GM23338 (cell line): ENCODE measurements at regions not wholly inside any gene's neighbourhood (a gene's known extent, or its start where the extent isn't known, plus 50 kb on each side); places are given as distances from the start of the nearest gene placed in this dataset.

ENCODE experiments used
- ATAC-seq: fragments of 200-7000 bp; cut with Tn5 transposase; 3 replicates; pipeline ENCODE4 v1.9.1; 2020
- DNase-seq: peaks from one replicate; pipeline ENCODE4 v3.0.0-alpha.2; 2015; ENCODE audit warnings: low spot score
- H2AFZ ChIP-seq: fragments of 200-600 bp; sonication (generic); 2 replicates; pipeline ENCODE4 v1.8.0; 2016; ENCODE audit warnings: antibody characterized with exemption, mild to moderate bottlenecking, moderate library complexity
- H3F3A ChIP-seq: fragments of 200-600 bp; sonication (generic); replicated peaks from 2 replicates; pipeline ENCODE4 v1.8.0; 2017; ENCODE audit warnings: antibody characterized with exemption, mixed run types, low read depth
- H3K27ac ChIP-seq: fragments of 200-600 bp; sonication (generic); 2 replicates; pipeline ENCODE4 v1.6.1; 2016; ENCODE audit warnings: low read depth
- H3K27me3 ChIP-seq: fragments of 200-600 bp; sonication (generic); 2 replicates; pipeline ENCODE4 v1.8.0; 2016; ENCODE audit warnings: mild to moderate bottlenecking, mixed run types, moderate library complexity; ENCODE audit not compliant: insufficient read depth
- H3K36me3 ChIP-seq: fragments of 200-600 bp; sonication (generic); 2 replicates; pipeline ENCODE4 v1.8.0; 2016; ENCODE audit warnings: mild to moderate bottlenecking; ENCODE audit not compliant: insufficient read depth
- H3K4me1 ChIP-seq: fragments of 200-600 bp; sonication (generic); 2 replicates; pipeline ENCODE4 v1.8.0; 2016; ENCODE audit warnings: mild to moderate bottlenecking, moderate library complexity; ENCODE audit not compliant: insufficient read depth
- H3K4me2 ChIP-seq: fragments of 200-600 bp; sonication (generic); 2 replicates; pipeline ENCODE4 v1.7.1; 2017; ENCODE audit warnings: mixed run types
- H3K4me3 ChIP-seq: fragments of 200-600 bp; sonication (generic); 2 replicates; pipeline ENCODE4 v1.6.1; 2016; ENCODE audit warnings: mixed run types
- H3K79me2 ChIP-seq: fragments of 200-600 bp; sonication (generic); replicated peaks from 2 replicates; pipeline ENCODE4 v1.8.0; 2017; ENCODE audit warnings: mild to moderate bottlenecking; ENCODE audit not compliant: insufficient read depth
- H3K9me2 ChIP-seq: fragments of 200-600 bp; sonication (generic); 2 replicates; pipeline ENCODE4 v1.8.0; 2017; ENCODE audit not compliant: insufficient read depth
- H4K20me1 ChIP-seq: fragments of 200-600 bp; sonication (generic); replicated peaks from 2 replicates; pipeline ENCODE4 v1.8.0; 2017; ENCODE audit warnings: mild to moderate bottlenecking; ENCODE audit not compliant: insufficient read depth
- H3K27ac Mint-ChIP-seq: 2 replicates; pipeline ENCODE4 v1.8.0; 2020; ENCODE audit warnings: inconsistent platforms, mild to moderate bottlenecking, moderate library complexity, mixed read lengths
- H3K27me3 Mint-ChIP-seq: 3 replicates; pipeline ENCODE4 v1.8.0; 2022; ENCODE audit warnings: low read depth, mild to moderate bottlenecking, moderate library complexity, mixed read lengths, inconsistent platforms; ENCODE audit not compliant: insufficient read depth, poor library complexity
- H3K36me3 Mint-ChIP-seq: 3 replicates; pipeline ENCODE4 v1.8.0; 2021; ENCODE audit warnings: low read depth, mild to moderate bottlenecking, inconsistent platforms, moderate library complexity, mixed read lengths
- H3K4me1 Mint-ChIP-seq: 3 replicates; pipeline ENCODE4 v1.8.0; 2020; ENCODE audit warnings: mild to moderate bottlenecking, inconsistent platforms, mixed read lengths
- H3K4me3 Mint-ChIP-seq: 3 replicates; pipeline ENCODE4 v1.8.0; 2021; ENCODE audit warnings: moderate library complexity, mild to moderate bottlenecking, inconsistent platforms, mixed read lengths
- H3K9me3 Mint-ChIP-seq: 3 replicates; pipeline ENCODE4 v1.8.0; 2020; ENCODE audit warnings: moderate library complexity, mild to moderate bottlenecking, inconsistent platforms, mixed read lengths
- CREB1 ChIP-seq: fragments of 250-450 bp; sonication (Bioruptor Pico); IDR thresholded peaks from 2 replicates; pipeline ENCODE4 v1.5.0; 2020; ENCODE audit warnings: low read depth, mild to moderate bottlenecking, moderate library complexity
- CTCF ChIP-seq, 2 experiments: fragments of 200-600 bp in 1 of 2; sonication (generic) in 1 of 2; conservative IDR thresholded peaks; 2 replicates each; pipeline versions ENCODE4 v1.5.1 to v1.6.1; 2016 to 2017; ENCODE audit warnings: antibody characterized with exemption in 2 of 2, low read depth in 2 of 2, mild to moderate bottlenecking in 2 of 2, moderate library complexity in 1 of 2
- ETS1 ChIP-seq: IDR thresholded peaks from 2 replicates; pipeline ENCODE4 v1.6.1; 2016; ENCODE audit warnings: antibody characterized with exemption
- EZH2 ChIP-seq: fragments of 200-600 bp; sonication (generic); IDR thresholded peaks from one replicate; pipeline ENCODE4 v1.8.0; 2017; ENCODE audit warnings: antibody characterized with exemption, mild to moderate bottlenecking, low read depth; ENCODE audit not compliant: unreplicated experiment
- EZH2phosphoT487 ChIP-seq: fragments of 200-600 bp; sonication (generic); IDR thresholded peaks from one replicate; pipeline ENCODE4 v1.8.1; 2018; ENCODE audit warnings: antibody characterized with exemption; ENCODE audit not compliant: unreplicated experiment
- JUNB ChIP-seq: IDR thresholded peaks from one replicate; pipeline ENCODE4 v1.6.1; 2016; ENCODE audit warnings: antibody characterized with exemption; ENCODE audit not compliant: unreplicated experiment
- NANOG ChIP-seq: IDR thresholded peaks from 2 replicates; pipeline ENCODE4 v1.6.1; 2016; ENCODE audit warnings: antibody characterized with exemption, borderline replicate concordance
- POLR2AphosphoS5 ChIP-seq: IDR thresholded peaks from 2 replicates; pipeline ENCODE4 v1.6.1; 2016; ENCODE audit warnings: antibody characterized with exemption, low read depth
- STAT1 ChIP-seq: IDR thresholded peaks from one replicate; pipeline ENCODE4 v1.6.1; 2016; ENCODE audit warnings: antibody characterized with exemption; ENCODE audit not compliant: unreplicated experiment
- ZNF114 ChIP-seq: fragments of 250-450 bp; sonication (Bioruptor Pico); IDR thresholded peaks from 2 replicates; pipeline ENCODE4 v1.5.0; 2020; ENCODE audit warnings: mild to moderate bottlenecking, moderate library complexity
- ZNF331 ChIP-seq: fragments of 250-450 bp; sonication (Bioruptor Pico); IDR thresholded peaks from 2 replicates; pipeline ENCODE4 v1.5.0; 2020; ENCODE audit warnings: low read depth, mild to moderate bottlenecking, moderate library complexity
- ZNF462 ChIP-seq: fragments of 250-450 bp; sonication (Bioruptor Pico); IDR thresholded peaks from 2 replicates; pipeline ENCODE4 v1.5.0; 2020; ENCODE audit warnings: mild to moderate bottlenecking, moderate library complexity
- TF ChIP-seq, protein P1 (sequence below): IDR thresholded peaks from one replicate; pipeline ENCODE4 v1.6.1; 2018; ENCODE audit warnings: antibody characterized with exemption; ENCODE audit not compliant: unreplicated experiment

- Histone ChIP-seq H3K9me2 (no peaks in the 10 kb centered on the region), H3K36me3 (no peaks in the 10 kb centered on the region), H3K27me3 (no peaks in the 10 kb centered on the region), H3K4me1 (peaks cover 14% of the 10 kb centered on the region), H3F3A (no peaks in the 10 kb centered on the region), H3K27ac (no peak overlapping the region), H3K4me2 (peak overlapping the region; percentile 7), H4K20me1 (no peaks in the 10 kb centered on the region), H2AFZ (no peak overlapping the region), H3K4me3 (no peak overlapping the region), H3K79me2 (no peaks in the 10 kb centered on the region)
- ATAC-seq (no peak), DNase-seq (no peak)
- no peak overlapping the region for H3K27ac Mint-ChIP-seq
- peaks cover 2% of the 10 kb centered on the region for H3K27me3 Mint-ChIP-seq
- TF ChIP-seq ZNF331 (CRISPR knock-in tag) = no peak
- TF ChIP-seq ZNF462 (CRISPR knock-in tag) = no peak
- no peak for TF ChIP-seq CTCF (conservative IDR thresholded peaks at IDR 0.05; ENCODE audit: low read depth in 2 of 2)
- no peak for TF ChIP-seq NANOG
- no peak for TF ChIP-seq ZNF114 (CRISPR knock-in tag)
- TF ChIP-seq, protein P1, sequence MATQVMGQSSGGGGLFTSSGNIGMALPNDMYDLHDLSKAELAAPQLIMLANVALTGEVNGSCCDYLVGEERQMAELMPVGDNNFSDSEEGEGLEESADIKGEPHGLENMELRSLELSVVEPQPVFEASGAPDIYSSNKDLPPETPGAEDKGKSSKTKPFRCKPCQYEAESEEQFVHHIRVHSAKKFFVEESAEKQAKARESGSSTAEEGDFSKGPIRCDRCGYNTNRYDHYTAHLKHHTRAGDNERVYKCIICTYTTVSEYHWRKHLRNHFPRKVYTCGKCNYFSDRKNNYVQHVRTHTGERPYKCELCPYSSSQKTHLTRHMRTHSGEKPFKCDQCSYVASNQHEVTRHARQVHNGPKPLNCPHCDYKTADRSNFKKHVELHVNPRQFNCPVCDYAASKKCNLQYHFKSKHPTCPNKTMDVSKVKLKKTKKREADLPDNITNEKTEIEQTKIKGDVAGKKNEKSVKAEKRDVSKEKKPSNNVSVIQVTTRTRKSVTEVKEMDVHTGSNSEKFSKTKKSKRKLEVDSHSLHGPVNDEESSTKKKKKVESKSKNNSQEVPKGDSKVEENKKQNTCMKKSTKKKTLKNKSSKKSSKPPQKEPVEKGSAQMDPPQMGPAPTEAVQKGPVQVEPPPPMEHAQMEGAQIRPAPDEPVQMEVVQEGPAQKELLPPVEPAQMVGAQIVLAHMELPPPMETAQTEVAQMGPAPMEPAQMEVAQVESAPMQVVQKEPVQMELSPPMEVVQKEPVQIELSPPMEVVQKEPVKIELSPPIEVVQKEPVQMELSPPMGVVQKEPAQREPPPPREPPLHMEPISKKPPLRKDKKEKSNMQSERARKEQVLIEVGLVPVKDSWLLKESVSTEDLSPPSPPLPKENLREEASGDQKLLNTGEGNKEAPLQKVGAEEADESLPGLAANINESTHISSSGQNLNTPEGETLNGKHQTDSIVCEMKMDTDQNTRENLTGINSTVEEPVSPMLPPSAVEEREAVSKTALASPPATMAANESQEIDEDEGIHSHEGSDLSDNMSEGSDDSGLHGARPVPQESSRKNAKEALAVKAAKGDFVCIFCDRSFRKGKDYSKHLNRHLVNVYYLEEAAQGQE = no peak
- no peak for TF ChIP-seq ETS1
- TF ChIP-seq STAT1 = no peak
- no peak for TF ChIP-seq EZH2phosphoT487
- TF ChIP-seq EZH2 = no peak
- no peak for TF ChIP-seq POLR2AphosphoS5
- no peak for TF ChIP-seq JUNB
- no peak for TF ChIP-seq CREB1 (CRISPR knock-in tag)
- H3K4me3 Mint-ChIP-seq = no peak overlapping the region
- no peaks in the 10 kb centered on the region for H3K36me3 Mint-ChIP-seq
- peaks cover 16% of the 10 kb centered on the region; the same call in 2 of the 3 replicates for H3K4me1 Mint-ChIP-seq
- H3K9me3 Mint-ChIP-seq = no peaks in the 10 kb centered on the region
Measured at GRCh38 chrX:18016941-18017340, 155.8 kb upstream of the RAI2 start.
